H9 (cell line): ENCODE measurements at regions not wholly inside any gene's neighbourhood (a gene's known extent, or its start where the extent isn't known, plus 50 kb on each side); places are given as distances from the start of the nearest gene placed in this dataset.

ENCODE experiments used
- DNase-seq: peaks from one replicate; pipeline ENCODE4 v3.0.0-alpha.2; 2017
- H2AFZ ChIP-seq: one replicate; pipeline ENCODE4 v1.6.1; 2013; ENCODE audit warnings: mild to moderate bottlenecking, low read length, control low read depth, moderate library complexity
- H2AK5ac ChIP-seq: 2 replicates; pipeline ENCODE4 v1.6.1; 2013; ENCODE audit warnings: low read length, control low read depth, mixed read lengths; ENCODE audit not compliant: insufficient read length
- H2BK120ac ChIP-seq: one replicate; pipeline ENCODE4 v1.6.1; 2013; ENCODE audit warnings: low read depth, mild to moderate bottlenecking, low read length, control low read depth, inconsistent platforms; ENCODE audit not compliant: poor library complexity, severe bottlenecking
- H2BK12ac ChIP-seq: 2 replicates; pipeline ENCODE4 v1.6.1; 2013; ENCODE audit warnings: low read length, control low read depth, mixed read lengths, low read depth; ENCODE audit not compliant: insufficient read length
- H2BK15ac ChIP-seq: 2 replicates; pipeline ENCODE4 v1.6.1; 2013; ENCODE audit warnings: low read depth, low read length, control low read depth
- H2BK20ac ChIP-seq: one replicate; pipeline ENCODE4 v1.6.1; 2013; ENCODE audit warnings: low read depth, mild to moderate bottlenecking, low read length, control low read depth, inconsistent platforms; ENCODE audit not compliant: poor library complexity, severe bottlenecking
- H2BK5ac ChIP-seq: 2 replicates; pipeline ENCODE4 v1.6.1; 2013; ENCODE audit warnings: low read length, control low read depth, mixed read lengths; ENCODE audit not compliant: insufficient read length
- H3K14ac ChIP-seq: 2 replicates; pipeline ENCODE4 v1.6.1; 2013; ENCODE audit warnings: low read length, control low read depth; ENCODE audit not compliant: insufficient read depth
- H3K18ac ChIP-seq: 2 replicates; pipeline ENCODE4 v1.6.1; 2013; ENCODE audit warnings: low read depth, mild to moderate bottlenecking, mixed read lengths, low read length, control low read depth; ENCODE audit not compliant: insufficient read length
- H3K23ac ChIP-seq: 2 replicates; pipeline ENCODE4 v1.6.1; 2013; ENCODE audit warnings: low read length, control low read depth, mixed read lengths, low read depth; ENCODE audit not compliant: insufficient read length
- H3K23me2 ChIP-seq: 2 replicates; pipeline ENCODE4 v1.6.1; 2013; ENCODE audit warnings: low read depth, mild to moderate bottlenecking, mixed read lengths, low read length, control low read depth; ENCODE audit not compliant: insufficient read length, poor library complexity, severe bottlenecking
- H3K27ac ChIP-seq: 2 replicates; pipeline ENCODE4 v1.5.1; 2013; ENCODE audit warnings: low read length, control low read depth, mixed read lengths, low read depth; ENCODE audit not compliant: insufficient read length
- H3K27me3 ChIP-seq: 2 replicates; pipeline ENCODE4 v1.6.1; 2013; ENCODE audit warnings: low read length, control low read depth, inconsistent platforms; ENCODE audit not compliant: insufficient read depth
- H3K4ac ChIP-seq: 2 replicates; pipeline ENCODE4 v1.6.1; 2013; ENCODE audit warnings: low read depth, mild to moderate bottlenecking, control low read depth, inconsistent platforms, low read length, moderate library complexity
- H3K4me1 ChIP-seq: 2 replicates; pipeline ENCODE4 v1.6.1; 2013; ENCODE audit warnings: low read length, control low read depth, inconsistent platforms; ENCODE audit not compliant: insufficient read depth
- H3K4me2 ChIP-seq: 2 replicates; pipeline ENCODE4 v1.6.1; 2013; ENCODE audit warnings: low read length, control low read depth, mixed read lengths; ENCODE audit not compliant: insufficient read length, insufficient read depth
- H3K56ac ChIP-seq: 2 replicates; pipeline ENCODE4 v1.6.1; 2013; ENCODE audit warnings: low read depth, mild to moderate bottlenecking, mixed read lengths, low read length, control low read depth; ENCODE audit not compliant: insufficient read length
- H3K79me1 ChIP-seq: 2 replicates; pipeline ENCODE4 v1.6.1; 2013; ENCODE audit warnings: low read depth, mild to moderate bottlenecking, moderate library complexity, low read length, control low read depth, inconsistent platforms; ENCODE audit not compliant: insufficient read depth, poor library complexity, severe bottlenecking
- H3K79me2 ChIP-seq: 2 replicates; pipeline ENCODE4 v1.6.1; 2013; ENCODE audit warnings: low read length, control low read depth, inconsistent platforms; ENCODE audit not compliant: insufficient read depth
- H3K9ac ChIP-seq: 2 replicates; pipeline ENCODE4 v1.6.1; 2013; ENCODE audit warnings: low read length, control low read depth, mixed read lengths; ENCODE audit not compliant: insufficient read length; ENCODE audit errors: extremely low read depth
- H3K9me3 ChIP-seq: one replicate; pipeline ENCODE4 v1.6.1; 2013; ENCODE audit warnings: low read depth, low read length, inconsistent platforms; ENCODE audit not compliant: control insufficient read depth
- H3T11ph ChIP-seq: one replicate; pipeline ENCODE4 v1.6.1; 2013; ENCODE audit warnings: mild to moderate bottlenecking, low read length, control low read depth, inconsistent platforms
- H4K20me1 ChIP-seq: one replicate; pipeline ENCODE4 v1.6.1; 2013; ENCODE audit not compliant: control insufficient read depth, insufficient read length, insufficient read depth
- H4K5ac ChIP-seq: 2 replicates; pipeline ENCODE4 v1.6.1; 2013; ENCODE audit warnings: low read depth, mild to moderate bottlenecking, mixed read lengths, low read length, control low read depth; ENCODE audit not compliant: insufficient read length
- H4K8ac ChIP-seq: replicated peaks from 2 replicates; pipeline ENCODE4 v1.6.1; 2013; ENCODE audit warnings: low read length, control low read depth, mixed read lengths, low read depth; ENCODE audit not compliant: insufficient read length
- H4K91ac ChIP-seq: 2 replicates; pipeline ENCODE4 v1.6.1; 2013; ENCODE audit warnings: low read depth, mild to moderate bottlenecking, moderate library complexity, mixed read lengths, low read length, control low read depth; ENCODE audit not compliant: insufficient read length
- H3K27ac Mint-ChIP-seq, 3 experiments: 2 replicates in 2 of 3; 3 replicates in 1 of 3; pipeline ENCODE4 v1.8.0; 2020 to 2021; ENCODE audit warnings: mixed read lengths in 3 of 3, mild to moderate bottlenecking in 1 of 3, moderate library complexity in 1 of 3
- H3K27me3 Mint-ChIP-seq: 2 replicates; pipeline ENCODE4 v1.8.0; 2021; ENCODE audit warnings: low read depth, mild to moderate bottlenecking, moderate library complexity, mixed read lengths
- H3K36me3 Mint-ChIP-seq, 3 experiments: 2 replicates in 2 of 3; 3 replicates in 1 of 3; pipeline ENCODE4 v1.8.0; 2020 to 2021; ENCODE audit warnings: low read depth in 3 of 3, mixed read lengths in 3 of 3; ENCODE audit not compliant: insufficient read depth in 1 of 3
- H3K4me1 Mint-ChIP-seq, 2 experiments: 2 replicates each; pipeline ENCODE4 v1.8.0; 2020; ENCODE audit warnings: mixed read lengths in 2 of 2
- H3K4me3 Mint-ChIP-seq, 2 experiments: 2 replicates in 1 of 2; 3 replicates in 1 of 2; pipeline ENCODE4 v1.8.0; 2020 to 2021; ENCODE audit warnings: mild to moderate bottlenecking in 2 of 2, mixed read lengths in 2 of 2, moderate library complexity in 1 of 2
- H3K9me3 Mint-ChIP-seq, 2 experiments: 2 replicates in 1 of 2; 3 replicates in 1 of 2; pipeline ENCODE4 v1.8.0; 2020; ENCODE audit warnings: mild to moderate bottlenecking in 2 of 2, mixed read lengths in 2 of 2, moderate library complexity in 1 of 2
- CTCF ChIP-seq: fragments of 200-600 bp; sonication (generic); conservative IDR thresholded peaks from 3 replicates; pipeline ENCODE4 v1.8.0; 2021; ENCODE audit warnings: antibody characterized with exemption, mild to moderate bottlenecking
- WGBS: extraction: QIAGEN DNeasy Blood & Tissue Kit; methylation state at CpG from one replicate; pipeline ENCODE4 v1.1.7; 2013; ENCODE audit warnings: missing lambda C conversion rate, low lambda C conversion rate, mixed read lengths; ENCODE audit not compliant: insufficient read length; ENCODE audit errors: extremely low coverage; 5-methylcytosine and 5-hydroxymethylcytosine counted together

GRCh38 chr17:70934231-70934630, 764.9 kb downstream of the KCNJ2 start:
- Mint-ChIP-seq H3K27me3 (no peaks in the 10 kb centered on the region), H3K4me1 (peaks cover 3% of the 10 kb centered on the region in 2 experiments; a peak in 3 of 4 replicates)

More at GRCh38 chr17:70934231-70934630, 764.9 kb downstream of the KCNJ2 start:
- TF ChIP-seq CTCF, result no peak
- no peaks in the 10 kb centered on the region for H4K20me1 ChIP-seq
- H3K79me2 ChIP-seq, result no peaks in the 10 kb centered on the region
- H4K91ac ChIP-seq, result no peak overlapping the region
- H3K79me1 ChIP-seq, result no peaks in the 10 kb centered on the region
- H2BK120ac ChIP-seq, result no peak overlapping the region
- no CpG with 5 or more reads among the region's 3 CpGs for WGBS
- H4K5ac ChIP-seq, result no peak overlapping the region
- H3K4ac ChIP-seq, result no peak overlapping the region
- H3K9ac ChIP-seq, result no peak overlapping the region
- H3T11ph ChIP-seq, result no peak overlapping the region
- H3K4me1 ChIP-seq, result no peaks in the 10 kb centered on the region
- no peak overlapping the region for H3K23ac ChIP-seq
- H3K4me2 ChIP-seq, result no peak overlapping the region
- no peak overlapping the region for H3K27ac ChIP-seq
- no peak overlapping the region for H2AFZ ChIP-seq
- H3K27ac Mint-ChIP-seq, result no peak overlapping the region
- H2BK15ac ChIP-seq, result no peak overlapping the region
- H3K23me2 ChIP-seq, result no peaks in the 10 kb centered on the region
- H3K9me3 Mint-ChIP-seq, result peaks cover 0 to 2% of the 10 kb centered on the region in 2 experiments; a peak in 1 of 5 replicates
- no peak overlapping the region for H3K56ac ChIP-seq
- no peak overlapping the region for H3K4me3 Mint-ChIP-seq
- no peak overlapping the region for H4K8ac ChIP-seq
- H2AK5ac ChIP-seq, result no peak overlapping the region
- no peak overlapping the region for H2BK5ac ChIP-seq
- no peak overlapping the region for H2BK12ac ChIP-seq
- no peak overlapping the region for H2BK20ac ChIP-seq
- no peak overlapping the region for H3K18ac ChIP-seq
- DNase-seq, result no peak
- no peaks in the 10 kb centered on the region for H3K36me3 Mint-ChIP-seq
- H3K27me3 ChIP-seq, result no peaks in the 10 kb centered on the region
- H3K9me3 ChIP-seq, result no peaks in the 10 kb centered on the region
- no peak overlapping the region for H3K14ac ChIP-seq
